GM23338 (cell line): ENCODE measurements at regions not wholly inside any gene's neighbourhood (a gene's known extent, or its start where the extent isn't known, plus 50 kb on each side); places are given as distances from the start of the nearest gene placed in this dataset.

Experiments
- ATAC-seq: fragments of 200-7000 bp; cut with Tn5 transposase; 3 replicates; pipeline ENCODE4 v1.9.1; 2020
- DNase-seq: peaks from one replicate; pipeline ENCODE4 v3.0.0-alpha.2; 2015; ENCODE audit warnings: low spot score
- H2AFZ ChIP-seq: fragments of 200-600 bp; sonication (generic); 2 replicates; pipeline ENCODE4 v1.8.0; 2016; ENCODE audit warnings: antibody characterized with exemption, mild to moderate bottlenecking, moderate library complexity
- H3F3A ChIP-seq: fragments of 200-600 bp; sonication (generic); replicated peaks from 2 replicates; pipeline ENCODE4 v1.8.0; 2017; ENCODE audit warnings: antibody characterized with exemption, mixed run types, low read depth
- H3K27ac ChIP-seq: fragments of 200-600 bp; sonication (generic); 2 replicates; pipeline ENCODE4 v1.6.1; 2016; ENCODE audit warnings: low read depth
- H3K27me3 ChIP-seq: fragments of 200-600 bp; sonication (generic); 2 replicates; pipeline ENCODE4 v1.8.0; 2016; ENCODE audit warnings: mild to moderate bottlenecking, mixed run types, moderate library complexity; ENCODE audit not compliant: insufficient read depth
- H3K36me3 ChIP-seq: fragments of 200-600 bp; sonication (generic); 2 replicates; pipeline ENCODE4 v1.8.0; 2016; ENCODE audit warnings: mild to moderate bottlenecking; ENCODE audit not compliant: insufficient read depth
- H3K4me1 ChIP-seq: fragments of 200-600 bp; sonication (generic); 2 replicates; pipeline ENCODE4 v1.8.0; 2016; ENCODE audit warnings: mild to moderate bottlenecking, moderate library complexity; ENCODE audit not compliant: insufficient read depth
- H3K4me2 ChIP-seq: fragments of 200-600 bp; sonication (generic); 2 replicates; pipeline ENCODE4 v1.7.1; 2017; ENCODE audit warnings: mixed run types
- H3K4me3 ChIP-seq: fragments of 200-600 bp; sonication (generic); 2 replicates; pipeline ENCODE4 v1.6.1; 2016; ENCODE audit warnings: mixed run types
- H3K79me2 ChIP-seq: fragments of 200-600 bp; sonication (generic); replicated peaks from 2 replicates; pipeline ENCODE4 v1.8.0; 2017; ENCODE audit warnings: mild to moderate bottlenecking; ENCODE audit not compliant: insufficient read depth
- H3K9me2 ChIP-seq: fragments of 200-600 bp; sonication (generic); 2 replicates; pipeline ENCODE4 v1.8.0; 2017; ENCODE audit not compliant: insufficient read depth
- H4K20me1 ChIP-seq: fragments of 200-600 bp; sonication (generic); replicated peaks from 2 replicates; pipeline ENCODE4 v1.8.0; 2017; ENCODE audit warnings: mild to moderate bottlenecking; ENCODE audit not compliant: insufficient read depth
- H3K27ac Mint-ChIP-seq: 2 replicates; pipeline ENCODE4 v1.8.0; 2020; ENCODE audit warnings: inconsistent platforms, mild to moderate bottlenecking, moderate library complexity, mixed read lengths
- H3K27me3 Mint-ChIP-seq: 3 replicates; pipeline ENCODE4 v1.8.0; 2022; ENCODE audit warnings: low read depth, mild to moderate bottlenecking, moderate library complexity, mixed read lengths, inconsistent platforms; ENCODE audit not compliant: insufficient read depth, poor library complexity
- H3K36me3 Mint-ChIP-seq: 3 replicates; pipeline ENCODE4 v1.8.0; 2021; ENCODE audit warnings: low read depth, mild to moderate bottlenecking, inconsistent platforms, moderate library complexity, mixed read lengths
- H3K4me1 Mint-ChIP-seq: 3 replicates; pipeline ENCODE4 v1.8.0; 2020; ENCODE audit warnings: mild to moderate bottlenecking, inconsistent platforms, mixed read lengths
- H3K4me3 Mint-ChIP-seq: 3 replicates; pipeline ENCODE4 v1.8.0; 2021; ENCODE audit warnings: moderate library complexity, mild to moderate bottlenecking, inconsistent platforms, mixed read lengths
- H3K9me3 Mint-ChIP-seq: 3 replicates; pipeline ENCODE4 v1.8.0; 2020; ENCODE audit warnings: moderate library complexity, mild to moderate bottlenecking, inconsistent platforms, mixed read lengths
- CREB1 ChIP-seq: fragments of 250-450 bp; sonication (Bioruptor Pico); IDR thresholded peaks from 2 replicates; pipeline ENCODE4 v1.5.0; 2020; ENCODE audit warnings: low read depth, mild to moderate bottlenecking, moderate library complexity
- ETS1 ChIP-seq: IDR thresholded peaks from 2 replicates; pipeline ENCODE4 v1.6.1; 2016; ENCODE audit warnings: antibody characterized with exemption
- JUNB ChIP-seq: IDR thresholded peaks from one replicate; pipeline ENCODE4 v1.6.1; 2016; ENCODE audit warnings: antibody characterized with exemption; ENCODE audit not compliant: unreplicated experiment
- REST ChIP-seq: IDR thresholded peaks from one replicate; pipeline ENCODE4 v1.6.1; 2018; ENCODE audit warnings: antibody characterized with exemption; ENCODE audit not compliant: unreplicated experiment
- STAT1 ChIP-seq: IDR thresholded peaks from one replicate; pipeline ENCODE4 v1.6.1; 2016; ENCODE audit warnings: antibody characterized with exemption; ENCODE audit not compliant: unreplicated experiment
- ZNF114 ChIP-seq: fragments of 250-450 bp; sonication (Bioruptor Pico); IDR thresholded peaks from 2 replicates; pipeline ENCODE4 v1.5.0; 2020; ENCODE audit warnings: mild to moderate bottlenecking, moderate library complexity
- ZNF331 ChIP-seq: fragments of 250-450 bp; sonication (Bioruptor Pico); IDR thresholded peaks from 2 replicates; pipeline ENCODE4 v1.5.0; 2020; ENCODE audit warnings: low read depth, mild to moderate bottlenecking, moderate library complexity
- ZNF462 ChIP-seq: fragments of 250-450 bp; sonication (Bioruptor Pico); IDR thresholded peaks from 2 replicates; pipeline ENCODE4 v1.5.0; 2020; ENCODE audit warnings: mild to moderate bottlenecking, moderate library complexity

GRCh38 chr12:59887178-59887577 lies 291.3 kb downstream of the SLC16A7 start:
- no peak overlapping the region for H2AFZ ChIP-seq
- no peaks in the 10 kb centered on the region for H3K4me1 ChIP-seq
- Mint-ChIP-seq H3K4me1 (no peaks in the 10 kb centered on the region), H3K36me3 (no peaks in the 10 kb centered on the region), H3K4me3 (no peak overlapping the region), H3K27me3 (no peaks in the 10 kb centered on the region), H3K9me3 (no peaks in the 10 kb centered on the region), H3K27ac (no peak overlapping the region)
- no peak overlapping the region for H3K27ac ChIP-seq
- ATAC-seq (no peak), DNase-seq (no peak)
- no peaks in the 10 kb centered on the region for H3K27me3 ChIP-seq
- H3K79me2 ChIP-seq, result no peaks in the 10 kb centered on the region
- no peaks in the 10 kb centered on the region for H3K36me3 ChIP-seq
- no peak overlapping the region for H3K4me3 ChIP-seq
- TF ChIP-seq JUNB (no peak), REST (no peak), CREB1 (CRISPR knock-in tag) (no peak), ETS1 (no peak)
- no peaks in the 10 kb centered on the region for H4K20me1 ChIP-seq
- H3K4me2 ChIP-seq, result no peak overlapping the region
- no peaks in the 10 kb centered on the region for H3F3A ChIP-seq
- no peaks in the 10 kb centered on the region; the same call in 1 of the 2 replicates for H3K9me2 ChIP-seq

GRCh38 chr12:59890896-59891579 lies 295.2 kb downstream of the SLC16A7 start:
- H3K4me3 Mint-ChIP-seq, result no peak overlapping the region
- ATAC-seq, result no peak
- TF ChIP-seq ZNF114 (CRISPR knock-in tag) (no peak), ZNF331 (CRISPR knock-in tag) (no peak), ZNF462 (CRISPR knock-in tag) (no peak), JUNB (no peak), STAT1 (no peak)

More at GRCh38 chr12:59890896-59891579, 295.2 kb downstream of the SLC16A7 start:
- Histone ChIP-seq H3K4me3 (no peak overlapping the region), H2AFZ (no peak overlapping the region), H3K9me2 (no peaks in the 10 kb centered on the region; the same call in 1 of the 2 replicates), H3K27me3 (no peaks in the 10 kb centered on the region), H3K79me2 (no peaks in the 10 kb centered on the region), H3K4me1 (no peaks in the 10 kb centered on the region), H3F3A (no peaks in the 10 kb centered on the region), H3K4me2 (no peak overlapping the region), H4K20me1 (no peaks in the 10 kb centered on the region), H3K27ac (no peak overlapping the region), H3K36me3 (no peaks in the 10 kb centered on the region)
- H3K27ac Mint-ChIP-seq, result no peak overlapping the region; the same call in 1 of the 2 replicates
- H3K36me3 Mint-ChIP-seq, result no peaks in the 10 kb centered on the region
- no peak for DNase-seq
- no peaks in the 10 kb centered on the region for H3K27me3 Mint-ChIP-seq
- no peaks in the 10 kb centered on the region for H3K9me3 Mint-ChIP-seq
- peaks cover 5% of the 10 kb centered on the region for H3K4me1 Mint-ChIP-seq
